ENCODE measurements at regions not wholly inside any gene's neighbourhood (a gene's known extent, or its start where the extent isn't known, plus 50 kb on each side); places are given as distances from the start of the nearest gene placed in this dataset.

DNA sequence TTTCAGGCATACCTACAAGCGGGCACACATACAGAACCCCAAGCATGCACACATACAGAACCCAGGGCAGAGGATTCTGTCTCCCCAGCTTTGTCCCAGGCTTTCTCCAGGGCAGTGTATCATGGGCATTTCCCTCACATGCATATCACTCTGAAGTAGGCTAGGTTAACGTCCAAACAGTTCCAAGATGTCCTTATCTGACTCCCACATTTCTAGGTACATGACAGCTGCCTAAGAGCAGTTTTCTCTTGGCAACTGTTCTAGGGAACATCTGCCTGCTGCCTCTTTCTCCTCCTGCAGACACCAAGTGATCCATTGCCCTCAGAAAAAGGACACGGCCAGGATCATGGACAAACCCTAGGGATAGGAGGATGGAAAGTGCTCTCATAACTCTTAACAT, 84.9 kb upstream of the NR3C1 start:
- in situ Hi-C loops (cut with MboI; ENCODE audit: low sequenced_read_pairs) = no loop called here
- no peaks in the 10 kb centered on the region for H3K27me3 ChIP-seq (ENCODE audit: low read depth)

DNA sequence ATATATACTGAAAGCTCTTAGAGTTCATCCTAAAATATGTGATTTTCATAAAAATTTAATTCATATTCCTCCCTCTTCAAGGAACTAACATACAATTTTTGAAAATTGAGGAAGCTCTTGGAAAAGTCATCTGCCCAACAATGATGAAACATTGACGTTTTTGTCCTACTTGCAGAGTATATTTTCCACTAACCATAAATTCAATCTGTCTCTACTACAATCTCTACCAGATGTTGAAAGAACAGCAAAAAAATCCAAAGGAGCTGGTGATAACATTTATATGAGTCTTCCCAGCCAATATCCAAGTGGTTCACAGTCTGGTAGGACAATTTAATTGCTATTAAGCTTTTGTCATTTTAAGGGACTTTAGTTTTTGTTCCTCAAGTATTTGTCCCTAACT, 81.1 kb upstream of the NR3C1 start:
- H3K27me3 ChIP-seq (ENCODE audit: low read depth) = no peaks in the 10 kb centered on the region
- no peaks in the 10 kb centered on the region for H3K4me1 ChIP-seq
- H3K4me3 ChIP-seq = no peak overlapping the region
- no peaks in the 10 kb centered on the region for H3K36me3 ChIP-seq (replicated peaks)
- DNase-seq (ENCODE audit: low spot score in 2 of 2) = no peak
- in situ Hi-C loops (cut with MboI; ENCODE audit: low sequenced_read_pairs) = no loop called here
- H3K9me3 ChIP-seq = no peaks in the 10 kb centered on the region

More for the DNA sequence above, 84.9 kb upstream of the NR3C1 start:
- H3K4me3 ChIP-seq = no peak overlapping the region
- H3K36me3 ChIP-seq (replicated peaks) = no peaks in the 10 kb centered on the region
- no peak for DNase-seq (ENCODE audit: low spot score in 2 of 2)
- H3K4me1 ChIP-seq = no peaks in the 10 kb centered on the region
- no peaks in the 10 kb centered on the region for H3K9me3 ChIP-seq

DNA sequence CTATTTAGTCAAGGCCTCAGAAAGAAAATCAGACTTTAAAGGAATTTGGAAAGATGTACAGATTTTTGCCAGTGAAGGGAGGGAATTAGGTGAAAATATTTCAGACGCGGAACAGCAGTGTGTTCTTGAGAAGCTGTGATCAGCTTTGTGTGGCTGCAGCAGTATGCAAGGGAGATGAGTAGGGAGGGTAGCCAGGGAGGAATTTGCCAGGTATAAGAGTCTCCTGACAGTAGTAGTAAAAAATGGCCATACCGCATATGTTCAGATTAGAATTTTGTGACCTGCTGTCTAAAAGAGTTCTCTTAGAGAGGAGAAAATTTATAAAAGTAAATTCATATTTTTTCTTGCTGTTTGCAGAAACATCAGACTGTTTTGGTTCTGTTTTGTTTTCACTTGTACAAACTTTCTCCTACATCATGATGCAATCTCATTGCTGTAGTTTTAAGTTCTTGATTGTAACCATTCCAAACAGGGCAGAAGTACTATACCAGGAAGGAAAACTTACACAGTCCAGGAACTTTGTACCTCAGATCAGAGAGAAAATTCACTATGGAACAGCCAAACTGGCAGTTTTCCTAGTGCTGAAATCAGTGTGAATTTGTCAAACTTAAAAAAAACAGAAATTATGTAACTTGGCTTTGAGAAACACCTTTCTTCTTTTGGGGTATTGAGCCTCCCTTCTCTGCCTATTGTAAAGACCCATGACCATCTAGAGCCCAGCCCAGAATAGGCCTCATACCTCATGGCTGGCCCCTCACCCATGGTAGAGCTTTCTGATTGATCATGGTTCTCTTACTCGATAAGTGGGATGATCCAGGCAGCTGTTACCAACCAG, 78.4 kb upstream of the NR3C1 start:
- Histone ChIP-seq H3K27me3 (ENCODE audit: low read depth) (no peaks in the 10 kb centered on the region), H3K4me3 (no peak overlapping the region), H3K4me1 (no peaks in the 10 kb centered on the region), H3K36me3 (replicated peaks) (no peaks in the 10 kb centered on the region), H3K9me3 (no peaks in the 10 kb centered on the region)
- in situ Hi-C loops (cut with MboI; ENCODE audit: low sequenced_read_pairs) = no loop called here
- no peak for DNase-seq (ENCODE audit: low spot score in 2 of 2)

DNA sequence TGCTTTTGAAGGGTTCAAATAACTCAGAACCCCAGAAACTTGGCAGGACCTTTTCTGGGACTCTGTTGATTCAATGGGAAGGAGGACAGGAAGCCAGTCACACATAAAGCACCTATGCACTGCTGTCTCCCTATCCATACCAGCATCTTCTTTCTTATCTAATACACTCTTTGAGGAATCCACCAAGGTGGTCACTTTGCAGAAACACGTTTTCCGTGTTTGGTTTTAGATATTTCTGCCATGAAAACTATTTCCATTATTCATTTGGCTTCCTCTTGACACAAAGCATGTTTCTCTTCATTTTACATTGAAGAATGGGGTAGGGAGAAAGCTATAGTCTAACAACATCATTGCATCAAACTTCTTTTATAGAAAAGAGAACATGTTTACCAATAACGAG, 76.5 kb upstream of the NR3C1 start:
- in situ Hi-C loops (cut with MboI; ENCODE audit: low sequenced_read_pairs) = no loop called here
- H3K4me3 ChIP-seq = no peak overlapping the region
- no peaks in the 10 kb centered on the region for H3K36me3 ChIP-seq (replicated peaks)

DNA sequence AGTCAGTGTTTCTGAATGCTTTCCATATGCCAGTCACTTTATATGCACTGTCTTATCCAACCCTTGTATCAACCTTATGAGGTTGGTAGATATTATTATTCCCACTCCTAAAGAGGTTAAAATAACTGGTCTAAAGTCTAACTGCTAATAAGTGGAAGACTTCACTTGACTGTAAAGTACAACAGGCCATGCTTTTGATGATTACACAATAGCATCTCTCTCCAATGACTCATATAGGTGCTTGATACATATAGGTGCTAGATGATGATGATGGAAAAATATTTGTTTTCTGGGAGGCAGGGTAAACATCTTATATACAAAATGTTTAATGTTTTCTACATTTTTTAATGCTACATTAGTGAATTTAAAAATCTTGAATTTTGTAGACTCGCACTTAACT, 75.9 kb upstream of the NR3C1 start:
- Histone ChIP-seq H3K4me1 (no peaks in the 10 kb centered on the region), H3K27me3 (ENCODE audit: low read depth) (no peaks in the 10 kb centered on the region), H3K9me3 (no peaks in the 10 kb centered on the region), H3K36me3 (replicated peaks) (no peaks in the 10 kb centered on the region), H3K4me3 (no peak overlapping the region)
- DNase-seq (ENCODE audit: low spot score in 2 of 2) = no peak
- in situ Hi-C loops (cut with MboI; ENCODE audit: low sequenced_read_pairs) = no loop called here

More for the DNA sequence above, 76.5 kb upstream of the NR3C1 start:
- no peaks in the 10 kb centered on the region for H3K9me3 ChIP-seq
- DNase-seq (ENCODE audit: low spot score in 2 of 2) = no peak
- no peaks in the 10 kb centered on the region for H3K27me3 ChIP-seq (ENCODE audit: low read depth)
- no peaks in the 10 kb centered on the region for H3K4me1 ChIP-seq

DNA sequence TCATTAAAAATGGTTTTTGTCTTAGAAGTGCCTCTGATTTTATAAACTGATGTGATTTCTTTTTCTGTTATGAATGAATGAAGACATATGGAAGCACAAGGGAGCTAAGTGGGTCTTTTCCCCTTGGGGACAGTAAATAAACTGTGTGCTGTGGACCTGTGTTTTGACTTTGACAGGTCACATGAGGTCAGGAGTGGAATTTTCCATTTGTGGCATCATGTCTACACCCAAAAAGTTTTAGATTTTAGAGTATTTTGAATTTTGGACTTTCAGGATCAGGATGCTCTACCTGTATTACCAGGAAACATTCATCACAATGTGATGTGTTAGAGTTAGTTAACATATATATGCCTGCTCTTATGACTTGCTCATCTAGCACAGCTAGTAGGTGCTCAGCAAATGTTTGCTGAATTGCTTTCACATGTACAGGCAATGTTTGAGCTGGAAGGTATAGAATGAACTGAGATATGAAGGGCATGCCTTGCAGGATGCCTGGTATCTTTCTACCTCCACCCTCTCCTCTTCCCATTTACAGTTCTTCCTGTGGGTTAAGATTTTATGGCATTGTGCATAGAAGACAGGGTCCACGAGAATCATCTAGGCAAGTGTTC, 73.2 kb upstream of the NR3C1 start:
- Histone ChIP-seq H3K9me3 (no peaks in the 10 kb centered on the region), H3K36me3 (replicated peaks) (no peaks in the 10 kb centered on the region), H3K4me1 (no peaks in the 10 kb centered on the region), H3K27me3 (ENCODE audit: low read depth) (no peaks in the 10 kb centered on the region), H3K4me3 (no peak overlapping the region)
- in situ Hi-C loops (cut with MboI; ENCODE audit: low sequenced_read_pairs) = no loop called here
- DNase-seq (ENCODE audit: low spot score in 2 of 2) = no peak

DNA sequence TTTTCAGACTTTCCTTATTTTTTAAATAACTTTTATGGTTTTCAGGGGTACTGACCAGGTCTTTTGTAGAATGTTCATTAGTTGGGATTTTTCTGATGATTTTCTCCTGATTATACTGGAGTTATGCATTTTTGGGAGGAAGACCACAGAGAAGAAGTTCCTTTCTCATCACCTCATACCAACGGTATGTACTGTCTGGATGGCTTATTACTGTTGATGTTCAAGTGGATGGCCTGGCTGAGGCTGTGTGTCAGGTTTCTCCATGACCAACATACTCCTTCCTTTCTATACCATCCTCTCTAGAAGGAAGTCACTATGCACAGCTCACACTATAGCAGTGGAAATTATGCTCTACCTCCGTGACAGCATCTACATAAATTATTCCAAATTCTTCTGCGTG, 71.1 kb upstream of the NR3C1 start:
- no peak overlapping the region for H3K4me3 ChIP-seq

DNA sequence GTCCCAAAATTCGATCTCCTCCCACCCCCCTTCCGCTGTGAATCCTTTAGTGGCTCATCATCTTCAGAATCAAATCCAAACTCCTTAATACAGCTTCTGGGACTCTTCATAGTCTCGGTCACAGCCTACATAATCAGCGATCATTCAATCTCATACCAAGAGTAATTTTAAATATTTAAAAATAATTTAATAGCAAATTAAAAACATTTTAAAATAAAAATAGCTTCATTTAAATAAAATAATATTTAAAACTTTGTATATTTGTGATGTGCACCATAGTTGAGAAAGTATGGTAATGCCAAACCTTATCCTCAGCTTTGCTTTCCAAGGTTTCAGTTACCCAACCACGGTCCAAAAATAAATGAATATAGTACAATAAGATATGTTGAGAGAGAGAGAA, 70.0 kb upstream of the NR3C1 start:
- H3K4me1 ChIP-seq = no peaks in the 10 kb centered on the region
- in situ Hi-C loops (cut with MboI; ENCODE audit: low sequenced_read_pairs) = no loop called here
- H3K4me3 ChIP-seq = no peak overlapping the region
- H3K36me3 ChIP-seq (replicated peaks) = no peaks in the 10 kb centered on the region
- no peaks in the 10 kb centered on the region for H3K27me3 ChIP-seq (ENCODE audit: low read depth)
- H3K9me3 ChIP-seq = no peaks in the 10 kb centered on the region
- DNase-seq (ENCODE audit: low spot score in 2 of 2) = no peak

More for the DNA sequence above, 71.1 kb upstream of the NR3C1 start:
- Histone ChIP-seq H3K9me3 (no peaks in the 10 kb centered on the region), H3K4me1 (no peaks in the 10 kb centered on the region), H3K27me3 (ENCODE audit: low read depth) (no peaks in the 10 kb centered on the region), H3K36me3 (replicated peaks) (no peaks in the 10 kb centered on the region)
- in situ Hi-C loops (cut with MboI; ENCODE audit: low sequenced_read_pairs) = no loop called here
- DNase-seq (ENCODE audit: low spot score in 2 of 2) = no peak

DNA sequence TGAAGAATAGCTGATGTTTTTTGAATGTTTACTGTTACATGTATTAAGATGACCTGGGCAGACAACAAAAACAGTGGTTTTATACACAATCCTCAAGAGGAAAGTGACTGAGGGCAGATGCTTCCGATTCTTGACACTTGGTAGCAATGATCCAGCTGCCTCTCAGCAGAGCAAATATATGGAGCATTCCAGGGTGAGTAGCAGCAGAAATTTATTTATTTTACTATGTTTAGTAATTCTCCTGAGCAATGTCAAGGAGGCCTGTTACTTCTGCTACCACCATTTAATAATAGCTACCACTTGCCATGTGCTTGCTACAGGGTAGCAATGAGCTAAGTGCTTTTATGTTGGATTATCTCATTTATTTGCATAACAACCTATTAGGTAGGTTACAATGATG, 69.1 kb upstream of the NR3C1 start:
- H3K36me3 ChIP-seq (replicated peaks) = no peaks in the 10 kb centered on the region
- H3K4me3 ChIP-seq = no peak overlapping the region
- DNase-seq (ENCODE audit: low spot score in 2 of 2) = no peak
- no peaks in the 10 kb centered on the region for H3K9me3 ChIP-seq
- in situ Hi-C loops (cut with MboI; ENCODE audit: low sequenced_read_pairs) = no loop called here
- no peaks in the 10 kb centered on the region for H3K27me3 ChIP-seq (ENCODE audit: low read depth)
- H3K4me1 ChIP-seq = no peaks in the 10 kb centered on the region

DNA sequence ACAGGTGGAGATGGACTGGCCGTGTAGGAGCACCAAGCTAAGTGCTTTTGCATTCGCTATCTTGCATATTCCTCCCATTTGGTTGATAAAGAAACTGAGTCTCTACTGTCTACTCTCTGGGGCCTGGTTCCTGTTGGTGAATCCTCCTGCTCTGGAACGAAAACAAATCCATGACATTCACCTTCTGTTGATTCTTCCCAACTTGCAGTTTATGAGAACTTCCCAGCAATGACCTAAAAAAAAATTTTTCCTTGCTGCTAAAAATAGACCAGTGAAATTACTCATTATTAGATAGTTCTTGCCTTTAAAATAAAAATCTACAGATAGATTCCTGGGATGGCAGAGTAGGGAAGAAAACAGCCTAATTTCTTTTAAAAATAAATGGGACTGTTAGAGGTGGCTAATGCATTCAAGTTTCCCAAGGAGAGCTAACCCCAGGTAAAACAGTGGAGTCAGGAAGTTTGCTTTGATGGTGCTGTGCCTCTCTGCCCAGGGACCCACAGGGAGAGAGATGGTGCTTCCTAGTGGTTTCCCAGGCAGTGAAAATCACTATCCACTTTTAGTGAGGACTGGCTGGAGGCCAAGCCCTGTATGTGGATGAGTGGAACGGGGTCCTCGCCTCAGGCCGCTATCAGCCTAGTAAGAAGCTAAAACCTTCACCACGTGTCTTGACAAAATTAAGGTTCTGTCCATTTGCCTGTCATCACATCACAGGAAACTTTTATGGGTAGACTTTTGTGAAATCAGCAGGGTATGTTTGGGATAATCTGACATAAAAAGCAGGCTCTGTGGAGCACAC, 68.4 kb upstream of the NR3C1 start:
- H3K4me1 ChIP-seq = no peaks in the 10 kb centered on the region
- H3K36me3 ChIP-seq (replicated peaks) = no peaks in the 10 kb centered on the region
- in situ Hi-C loops (cut with MboI; ENCODE audit: low sequenced_read_pairs) = no loop called here
- H3K9me3 ChIP-seq = no peaks in the 10 kb centered on the region
- H3K27me3 ChIP-seq (ENCODE audit: low read depth) = no peaks in the 10 kb centered on the region
- DNase-seq (ENCODE audit: low spot score in 2 of 2) = no peak
- H3K4me3 ChIP-seq = no peak overlapping the region

DNA sequence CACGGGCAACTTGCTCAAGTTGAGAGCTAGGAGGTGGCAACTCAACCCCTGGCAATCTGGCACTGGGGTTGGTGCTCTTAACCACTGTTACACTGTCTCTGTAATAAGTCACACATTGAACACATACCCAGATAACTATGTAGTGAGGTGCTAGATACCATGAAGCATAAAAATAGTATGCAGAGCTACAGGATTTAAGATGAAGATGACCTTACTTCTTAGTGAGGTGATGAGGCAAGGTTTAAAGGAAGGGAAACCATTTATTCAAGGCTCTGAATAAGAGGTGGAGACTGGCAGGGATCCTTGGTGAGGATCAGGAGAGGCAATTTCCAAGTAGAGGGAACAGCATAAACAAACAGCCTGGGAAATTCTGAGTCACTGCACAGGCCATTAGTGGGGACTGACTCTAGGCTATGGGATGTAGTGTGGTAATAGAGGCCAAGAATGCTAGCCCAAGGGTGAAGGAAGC, 67.6 kb upstream of the NR3C1 start:
- Histone ChIP-seq H3K9me3 (no peaks in the 10 kb centered on the region), H3K36me3 (replicated peaks) (no peaks in the 10 kb centered on the region), H3K4me1 (no peaks in the 10 kb centered on the region), H3K27me3 (ENCODE audit: low read depth) (no peaks in the 10 kb centered on the region), H3K4me3 (no peak overlapping the region)
- in situ Hi-C loops (cut with MboI; ENCODE audit: low sequenced_read_pairs) = no loop called here
- no peak for DNase-seq (ENCODE audit: low spot score in 2 of 2)

DNA sequence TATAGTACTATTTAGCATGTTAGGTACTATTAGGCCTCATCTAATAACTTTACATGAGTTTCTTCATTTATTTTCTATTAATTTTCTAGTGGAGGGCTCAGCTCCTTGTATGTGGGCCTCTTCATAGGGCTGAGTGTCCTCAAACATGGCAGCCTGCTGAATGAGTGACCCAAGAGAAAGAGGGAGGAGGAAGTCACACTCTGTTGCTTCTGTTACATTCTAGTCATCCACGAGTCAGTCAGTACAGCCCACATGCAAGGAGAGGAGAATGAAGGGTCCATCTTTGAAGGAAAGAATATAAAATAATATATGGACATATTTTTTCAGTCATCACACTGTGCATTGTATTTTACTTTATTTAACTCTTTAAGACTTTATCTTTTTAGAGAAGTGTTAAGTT, 66.6 kb upstream of the NR3C1 start:
- no peaks in the 10 kb centered on the region for H3K9me3 ChIP-seq
- DNase-seq (ENCODE audit: low spot score in 2 of 2) = no peak
- in situ Hi-C loops (cut with MboI; ENCODE audit: low sequenced_read_pairs) = no loop called here
- H3K4me1 ChIP-seq = no peaks in the 10 kb centered on the region
- H3K4me3 ChIP-seq = no peak overlapping the region
- H3K36me3 ChIP-seq (replicated peaks) = no peaks in the 10 kb centered on the region
- H3K27me3 ChIP-seq (ENCODE audit: low read depth) = no peaks in the 10 kb centered on the region

DNA sequence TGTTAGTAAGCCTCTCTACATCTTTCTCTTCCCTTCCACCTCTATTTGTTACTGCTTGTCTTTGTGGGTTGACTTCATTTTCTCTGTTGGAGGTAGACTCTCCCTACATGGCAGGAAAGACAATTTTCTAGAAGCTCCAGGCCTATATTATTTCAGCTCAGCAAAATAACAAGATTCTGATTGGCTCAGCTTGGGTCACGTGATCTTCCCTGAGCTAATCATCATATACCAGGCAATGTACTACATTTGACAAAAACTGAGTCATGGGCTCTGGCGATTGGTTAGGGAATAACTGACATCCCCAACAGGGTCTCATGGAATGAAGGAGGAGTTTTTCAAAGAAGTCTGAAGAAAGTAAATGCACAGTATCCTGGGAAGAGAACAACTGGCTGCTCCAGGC, 65.6 kb upstream of the NR3C1 start:
- Histone ChIP-seq H3K4me1 (no peaks in the 10 kb centered on the region), H3K27me3 (ENCODE audit: low read depth) (no peaks in the 10 kb centered on the region), H3K9me3 (no peaks in the 10 kb centered on the region), H3K36me3 (replicated peaks) (no peaks in the 10 kb centered on the region), H3K4me3 (no peak overlapping the region)
- DNase-seq (ENCODE audit: low spot score in 2 of 2) = no peak
- in situ Hi-C loops (cut with MboI; ENCODE audit: low sequenced_read_pairs) = no loop called here

DNA sequence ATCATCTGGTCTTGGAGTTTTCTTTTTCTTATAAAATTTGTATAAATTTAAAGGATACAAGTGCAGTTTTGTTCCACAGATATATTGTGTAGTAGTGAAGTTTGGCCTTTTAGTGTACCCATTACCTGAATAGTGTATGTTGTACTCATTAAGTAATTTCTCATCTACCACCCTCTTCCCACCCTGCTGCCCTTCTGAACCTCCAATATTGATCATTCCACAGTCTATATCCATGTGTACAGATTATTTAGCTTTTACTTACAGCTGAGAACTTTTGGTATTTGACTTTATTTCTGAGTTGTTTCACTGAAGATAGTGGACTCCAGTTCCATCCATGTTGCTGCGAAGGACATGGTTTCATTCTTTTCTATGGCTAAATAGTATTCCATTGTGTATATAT, 63.1 kb upstream of the NR3C1 start:
- H3K9me3 ChIP-seq = no peaks in the 10 kb centered on the region
- in situ Hi-C loops (cut with MboI; ENCODE audit: low sequenced_read_pairs) = no loop called here
- DNase-seq (ENCODE audit: low spot score in 2 of 2) = no peak
- no peaks in the 10 kb centered on the region for H3K4me1 ChIP-seq
- H3K36me3 ChIP-seq (replicated peaks) = no peaks in the 10 kb centered on the region
- no peak overlapping the region for H3K4me3 ChIP-seq
- no peaks in the 10 kb centered on the region for H3K27me3 ChIP-seq (ENCODE audit: low read depth)
